H9 (cell line): ENCODE measurements at regions not wholly inside any gene's neighbourhood (a gene's known extent, or its start where the extent isn't known, plus 50 kb on each side); places are given as distances from the start of the nearest gene placed in this dataset.

Source experiments
- DNase-seq: peaks from one replicate; pipeline ENCODE4 v3.0.0-alpha.2; 2017
- H2AFZ ChIP-seq: one replicate; pipeline ENCODE4 v1.6.1; 2013; ENCODE audit warnings: mild to moderate bottlenecking, low read length, control low read depth, moderate library complexity
- H2AK5ac ChIP-seq: 2 replicates; pipeline ENCODE4 v1.6.1; 2013; ENCODE audit warnings: low read length, control low read depth, mixed read lengths; ENCODE audit not compliant: insufficient read length
- H2BK120ac ChIP-seq: one replicate; pipeline ENCODE4 v1.6.1; 2013; ENCODE audit warnings: low read depth, mild to moderate bottlenecking, low read length, control low read depth, inconsistent platforms; ENCODE audit not compliant: poor library complexity, severe bottlenecking
- H2BK12ac ChIP-seq: 2 replicates; pipeline ENCODE4 v1.6.1; 2013; ENCODE audit warnings: low read length, control low read depth, mixed read lengths, low read depth; ENCODE audit not compliant: insufficient read length
- H2BK15ac ChIP-seq: 2 replicates; pipeline ENCODE4 v1.6.1; 2013; ENCODE audit warnings: low read depth, low read length, control low read depth
- H2BK20ac ChIP-seq: one replicate; pipeline ENCODE4 v1.6.1; 2013; ENCODE audit warnings: low read depth, mild to moderate bottlenecking, low read length, control low read depth, inconsistent platforms; ENCODE audit not compliant: poor library complexity, severe bottlenecking
- H2BK5ac ChIP-seq: 2 replicates; pipeline ENCODE4 v1.6.1; 2013; ENCODE audit warnings: low read length, control low read depth, mixed read lengths; ENCODE audit not compliant: insufficient read length
- H3K14ac ChIP-seq: 2 replicates; pipeline ENCODE4 v1.6.1; 2013; ENCODE audit warnings: low read length, control low read depth; ENCODE audit not compliant: insufficient read depth
- H3K18ac ChIP-seq: 2 replicates; pipeline ENCODE4 v1.6.1; 2013; ENCODE audit warnings: low read depth, mild to moderate bottlenecking, mixed read lengths, low read length, control low read depth; ENCODE audit not compliant: insufficient read length
- H3K23ac ChIP-seq: 2 replicates; pipeline ENCODE4 v1.6.1; 2013; ENCODE audit warnings: low read length, control low read depth, mixed read lengths, low read depth; ENCODE audit not compliant: insufficient read length
- H3K23me2 ChIP-seq: 2 replicates; pipeline ENCODE4 v1.6.1; 2013; ENCODE audit warnings: low read depth, mild to moderate bottlenecking, mixed read lengths, low read length, control low read depth; ENCODE audit not compliant: insufficient read length, poor library complexity, severe bottlenecking
- H3K27ac ChIP-seq: 2 replicates; pipeline ENCODE4 v1.5.1; 2013; ENCODE audit warnings: low read length, control low read depth, mixed read lengths, low read depth; ENCODE audit not compliant: insufficient read length
- H3K27me3 ChIP-seq: 2 replicates; pipeline ENCODE4 v1.6.1; 2013; ENCODE audit warnings: low read length, control low read depth, inconsistent platforms; ENCODE audit not compliant: insufficient read depth
- H3K4ac ChIP-seq: 2 replicates; pipeline ENCODE4 v1.6.1; 2013; ENCODE audit warnings: low read depth, mild to moderate bottlenecking, control low read depth, inconsistent platforms, low read length, moderate library complexity
- H3K4me1 ChIP-seq: 2 replicates; pipeline ENCODE4 v1.6.1; 2013; ENCODE audit warnings: low read length, control low read depth, inconsistent platforms; ENCODE audit not compliant: insufficient read depth
- H3K4me2 ChIP-seq: 2 replicates; pipeline ENCODE4 v1.6.1; 2013; ENCODE audit warnings: low read length, control low read depth, mixed read lengths; ENCODE audit not compliant: insufficient read length, insufficient read depth
- H3K56ac ChIP-seq: 2 replicates; pipeline ENCODE4 v1.6.1; 2013; ENCODE audit warnings: low read depth, mild to moderate bottlenecking, mixed read lengths, low read length, control low read depth; ENCODE audit not compliant: insufficient read length
- H3K79me1 ChIP-seq: 2 replicates; pipeline ENCODE4 v1.6.1; 2013; ENCODE audit warnings: low read depth, mild to moderate bottlenecking, moderate library complexity, low read length, control low read depth, inconsistent platforms; ENCODE audit not compliant: insufficient read depth, poor library complexity, severe bottlenecking
- H3K79me2 ChIP-seq: 2 replicates; pipeline ENCODE4 v1.6.1; 2013; ENCODE audit warnings: low read length, control low read depth, inconsistent platforms; ENCODE audit not compliant: insufficient read depth
- H3K9ac ChIP-seq: 2 replicates; pipeline ENCODE4 v1.6.1; 2013; ENCODE audit warnings: low read length, control low read depth, mixed read lengths; ENCODE audit not compliant: insufficient read length; ENCODE audit errors: extremely low read depth
- H3K9me3 ChIP-seq: one replicate; pipeline ENCODE4 v1.6.1; 2013; ENCODE audit warnings: low read depth, low read length, inconsistent platforms; ENCODE audit not compliant: control insufficient read depth
- H3T11ph ChIP-seq: one replicate; pipeline ENCODE4 v1.6.1; 2013; ENCODE audit warnings: mild to moderate bottlenecking, low read length, control low read depth, inconsistent platforms
- H4K20me1 ChIP-seq: one replicate; pipeline ENCODE4 v1.6.1; 2013; ENCODE audit not compliant: control insufficient read depth, insufficient read length, insufficient read depth
- H4K5ac ChIP-seq: 2 replicates; pipeline ENCODE4 v1.6.1; 2013; ENCODE audit warnings: low read depth, mild to moderate bottlenecking, mixed read lengths, low read length, control low read depth; ENCODE audit not compliant: insufficient read length
- H4K8ac ChIP-seq: replicated peaks from 2 replicates; pipeline ENCODE4 v1.6.1; 2013; ENCODE audit warnings: low read length, control low read depth, mixed read lengths, low read depth; ENCODE audit not compliant: insufficient read length
- H4K91ac ChIP-seq: 2 replicates; pipeline ENCODE4 v1.6.1; 2013; ENCODE audit warnings: low read depth, mild to moderate bottlenecking, moderate library complexity, mixed read lengths, low read length, control low read depth; ENCODE audit not compliant: insufficient read length
- H3K27ac Mint-ChIP-seq, 3 experiments: 2 replicates in 2 of 3; 3 replicates in 1 of 3; pipeline ENCODE4 v1.8.0; 2020 to 2021; ENCODE audit warnings: mixed read lengths in 3 of 3, mild to moderate bottlenecking in 1 of 3, moderate library complexity in 1 of 3
- H3K27me3 Mint-ChIP-seq: 2 replicates; pipeline ENCODE4 v1.8.0; 2021; ENCODE audit warnings: low read depth, mild to moderate bottlenecking, moderate library complexity, mixed read lengths
- H3K36me3 Mint-ChIP-seq, 3 experiments: 2 replicates in 2 of 3; 3 replicates in 1 of 3; pipeline ENCODE4 v1.8.0; 2020 to 2021; ENCODE audit warnings: low read depth in 3 of 3, mixed read lengths in 3 of 3; ENCODE audit not compliant: insufficient read depth in 1 of 3
- H3K4me1 Mint-ChIP-seq, 2 experiments: 2 replicates each; pipeline ENCODE4 v1.8.0; 2020; ENCODE audit warnings: mixed read lengths in 2 of 2
- H3K4me3 Mint-ChIP-seq, 2 experiments: 2 replicates in 1 of 2; 3 replicates in 1 of 2; pipeline ENCODE4 v1.8.0; 2020 to 2021; ENCODE audit warnings: mild to moderate bottlenecking in 2 of 2, mixed read lengths in 2 of 2, moderate library complexity in 1 of 2
- H3K9me3 Mint-ChIP-seq, 2 experiments: 2 replicates in 1 of 2; 3 replicates in 1 of 2; pipeline ENCODE4 v1.8.0; 2020; ENCODE audit warnings: mild to moderate bottlenecking in 2 of 2, mixed read lengths in 2 of 2, moderate library complexity in 1 of 2
- CTCF ChIP-seq: fragments of 200-600 bp; sonication (generic); conservative IDR thresholded peaks from 3 replicates; pipeline ENCODE4 v1.8.0; 2021; ENCODE audit warnings: antibody characterized with exemption, mild to moderate bottlenecking
- WGBS: extraction: QIAGEN DNeasy Blood & Tissue Kit; methylation state at CpG from one replicate; pipeline ENCODE4 v1.1.7; 2013; ENCODE audit warnings: missing lambda C conversion rate, low lambda C conversion rate, mixed read lengths; ENCODE audit not compliant: insufficient read length; ENCODE audit errors: extremely low coverage; 5-methylcytosine and 5-hydroxymethylcytosine counted together

- Histone ChIP-seq H2AK5ac (no peak overlapping the region), H3K27ac (no peak overlapping the region), H3K56ac (no peak overlapping the region), H3K79me2 (no peaks in the 10 kb centered on the region), H2BK120ac (no peak overlapping the region), H3K4me2 (no peak overlapping the region), H3K23ac (no peak overlapping the region), H4K20me1 (no peaks in the 10 kb centered on the region), H2BK15ac (0 out of 2 replicates have a peak overlapping the region, but pooled peaks have one; percentile 45), H2AFZ (no peak overlapping the region), H3K9ac (no peak overlapping the region), H3K14ac (no peak overlapping the region), H4K5ac (no peak overlapping the region), H3T11ph (no peak overlapping the region), H3K4me1 (peaks cover 2% of the 10 kb centered on the region; the same call in 1 of the 2 replicates), H3K27me3 (no peaks in the 10 kb centered on the region), H3K79me1 (no peaks in the 10 kb centered on the region), H3K4ac (no peak overlapping the region), H3K18ac (no peak overlapping the region), H2BK12ac (no peak overlapping the region), H3K23me2 (no peaks in the 10 kb centered on the region), H4K91ac (no peak overlapping the region), H2BK5ac (no peak overlapping the region), H3K9me3 (no peaks in the 10 kb centered on the region), H4K8ac (no peak overlapping the region), H2BK20ac (no peak overlapping the region)
- Mint-ChIP-seq H3K4me3 (no peak overlapping the region), H3K27ac (no peak overlapping the region), H3K4me1 (peaks cover 9 to 16% of the 10 kb centered on the region in 2 experiments), H3K36me3 (no peaks in the 10 kb centered on the region), H3K27me3 (peaks cover 8% of the 10 kb centered on the region; the same call in 1 of the 2 replicates), H3K9me3 (no peaks in the 10 kb centered on the region; a peak in 1 of 5 replicates)
- WGBS: no CpG with 5 or more reads among the region's 9 CpGs
- no peak for TF ChIP-seq CTCF
- no peak for DNase-seq
These were observed 327.0 kb downstream of the FOXL1 start for GRCh38 chr16:86905302-86905701.
